ENCODE measurements at regions not wholly inside any gene's neighbourhood (a gene's known extent, or its start where the extent isn't known, plus 50 kb on each side); places are given as distances from the start of the nearest gene placed in this dataset.

- H3K4me2 ChIP-seq (ENCODE audit: insufficient read depth in 1 of 2, low read depth in 2 of 2, low read length in 2 of 2) = no peak overlapping the region
- 92% methylated on average over 2 of the region's 2 CpGs; no CpG with 5 or more reads in 1 of the 2 experiments for WGBS, 2 experiments (ENCODE audit: extremely low coverage in 1 of 2, insufficient coverage in 1 of 2, insufficient read length in 1 of 2, insufficient replicate concordance in 2 of 2, low coverage in 1 of 2, low lambda C conversion rate in 2 of 2, missing lambda C conversion rate in 1 of 2)
- ChIA-PET POLR2A (ENCODE audit: partially characterized antibody) (no interaction called here), CTCF (ENCODE audit: partially characterized antibody) (no interaction called here)
- TF ChIP-seq TAF1 (IDR thresholded peaks at IDR 0.05; ENCODE audit: low read depth, low read length) = no peak
- no peak for TF ChIP-seq JUN (IDR thresholded peaks at IDR 0.05; ENCODE audit: low read depth, low read length)
- H4K20me1 ChIP-seq (replicated peaks in 1 of 2; ENCODE audit: control insufficient read depth in 1 of 2, insufficient read depth in 2 of 2, low read length in 2 of 2) = no peaks in the 10 kb centered on the region
- no peak overlapping the region for H2BK15ac ChIP-seq (ENCODE audit: low read length)
- H3K9me3 ChIP-seq (ENCODE audit: insufficient read depth in 2 of 2, low read depth in 1 of 2, low read length in 1 of 2) = peaks cover 9 to 14% of the 10 kb centered on the region in 2 experiments; a peak in 3 of 4 replicates
- no peak overlapping the region for H2BK120ac ChIP-seq (replicated peaks; ENCODE audit: low read depth, low read length)
- H2AK5ac ChIP-seq (ENCODE audit: low read depth, low read length) = no peak overlapping the region
- no peak overlapping the region for H3K56ac ChIP-seq (replicated peaks; ENCODE audit: insufficient read length, low read depth, low read length)
- no peak overlapping the region for H2BK5ac ChIP-seq (ENCODE audit: low read depth, low read length)
- no peak overlapping the region for H3K23ac ChIP-seq (ENCODE audit: insufficient read length)
- H4K8ac ChIP-seq (ENCODE audit: extremely low read depth, insufficient read depth, low read length) = no peak overlapping the region
- DNase-seq (ENCODE audit: low read depth in 1 of 2, low spot score in 2 of 2) (no peak), FAIRE-seq (no peak)
- no peaks in the 10 kb centered on the region for H3K27me3 ChIP-seq (replicated peaks in 1 of 4; ENCODE audit: control insufficient read depth in 3 of 4, extremely low read depth in 1 of 4, insufficient read depth in 3 of 4, low read length in 3 of 4)
- no peak overlapping the region for H3K9ac ChIP-seq (replicated peaks in 1 of 4; ENCODE audit: extremely low read depth in 1 of 4, low read depth in 3 of 4, low read length in 3 of 4)
- H3K79me2 ChIP-seq (ENCODE audit: control insufficient read depth in 1 of 2, insufficient read depth in 2 of 2, low read length in 2 of 2) = no peaks in the 10 kb centered on the region
- no peak overlapping the region for H3K18ac ChIP-seq (ENCODE audit: extremely low read depth, low read length)
- no peak overlapping the region for H4K91ac ChIP-seq (replicated peaks; ENCODE audit: insufficient read length, low read length)
- no peak overlapping the region for H2BK12ac ChIP-seq (ENCODE audit: low read depth, low read length)
- H3K4me3 ChIP-seq (ENCODE audit: extremely low read depth in 1 of 4, insufficient read depth in 2 of 4, low read depth in 3 of 4, low read length in 4 of 4) = no peak overlapping the region
- H3K36me3 ChIP-seq (ENCODE audit: control insufficient read depth in 2 of 4, insufficient read depth in 4 of 4, low read length in 3 of 4) = no peaks in the 10 kb centered on the region
- no peak overlapping the region for H3K14ac ChIP-seq (ENCODE audit: insufficient read length)
- H3K4me1 ChIP-seq (replicated peaks in 1 of 4; ENCODE audit: control insufficient read depth in 3 of 4, insufficient read depth in 4 of 4, low read length in 3 of 4) = no peaks in the 10 kb centered on the region
- no peak overlapping the region for H2BK20ac ChIP-seq (ENCODE audit: low read length)
- no peak overlapping the region for H4K5ac ChIP-seq (ENCODE audit: insufficient read length, low read depth, low read length)
- no peaks in the 10 kb centered on the region for H3K79me1 ChIP-seq (ENCODE audit: low read depth, low read length)
- H2AFZ ChIP-seq (ENCODE audit: low read length) = no peak overlapping the region
- H3K27ac ChIP-seq (ENCODE audit: low read depth, low read length) = no peak overlapping the region
- no peak overlapping the region for H3K4ac ChIP-seq (replicated peaks; ENCODE audit: insufficient read length, low read depth, low read length)
- H3K23me2 ChIP-seq (ENCODE audit: low read depth, low read length) = no peaks in the 10 kb centered on the region
Measured at GRCh38 chr5:131067636-131068035, 97.4 kb downstream of the HINT1 start.

All from H1 (cell line).